Right lobe of liver (tissue), 4 donors: ENCODE measurements at regions not wholly inside any gene's neighbourhood (a gene's known extent, or its start where the extent isn't known, plus 50 kb on each side); places are given as distances from the start of the nearest gene placed in this dataset.

ENCODE experiments used
- POLR2A ChIP-seq: fragments of 450-650 bp; IDR thresholded peaks from one replicate; pipeline ENCODE4 v1.6.1; 2017; ENCODE audit warnings: antibody characterized with exemption, mild to moderate bottlenecking
- TF ChIP-seq, protein P1 (sequence below), 4 donors: fragments of 200-600 bp in 3 of 4; fragments of 450-650 bp in 1 of 4; IDR thresholded peaks; one replicate each; pipeline versions ENCODE4 v1.5.1 to v1.8.0; 2016 to 2022; ENCODE audit warnings: antibody characterized with exemption in 4 of 4, mild to moderate bottlenecking in 2 of 4
- donor health status: DM: no; HTN: no; CAD: no.
- donor health status: DM: no; HTN: no; CAD: no.
- donor health status: DM: no; HTN: yes; CAD: no.

- TF ChIP-seq, protein P1, sequence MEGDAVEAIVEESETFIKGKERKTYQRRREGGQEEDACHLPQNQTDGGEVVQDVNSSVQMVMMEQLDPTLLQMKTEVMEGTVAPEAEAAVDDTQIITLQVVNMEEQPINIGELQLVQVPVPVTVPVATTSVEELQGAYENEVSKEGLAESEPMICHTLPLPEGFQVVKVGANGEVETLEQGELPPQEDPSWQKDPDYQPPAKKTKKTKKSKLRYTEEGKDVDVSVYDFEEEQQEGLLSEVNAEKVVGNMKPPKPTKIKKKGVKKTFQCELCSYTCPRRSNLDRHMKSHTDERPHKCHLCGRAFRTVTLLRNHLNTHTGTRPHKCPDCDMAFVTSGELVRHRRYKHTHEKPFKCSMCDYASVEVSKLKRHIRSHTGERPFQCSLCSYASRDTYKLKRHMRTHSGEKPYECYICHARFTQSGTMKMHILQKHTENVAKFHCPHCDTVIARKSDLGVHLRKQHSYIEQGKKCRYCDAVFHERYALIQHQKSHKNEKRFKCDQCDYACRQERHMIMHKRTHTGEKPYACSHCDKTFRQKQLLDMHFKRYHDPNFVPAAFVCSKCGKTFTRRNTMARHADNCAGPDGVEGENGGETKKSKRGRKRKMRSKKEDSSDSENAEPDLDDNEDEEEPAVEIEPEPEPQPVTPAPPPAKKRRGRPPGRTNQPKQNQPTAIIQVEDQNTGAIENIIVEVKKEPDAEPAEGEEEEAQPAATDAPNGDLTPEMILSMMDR (IDR thresholded peaks at IDR 0.05) = no peak
- no peak for TF ChIP-seq POLR2A
These were observed 395.7 kb upstream of the PDE3A start for GRCh38 chr12:19972325-19973288.
